GM18861 (cell line): ENCODE measurements at regions not wholly inside any gene's neighbourhood (a gene's known extent, or its start where the extent isn't known, plus 50 kb on each side); places are given as distances from the start of the nearest gene placed in this dataset.

Experiments
- ATAC-seq: cut with Tn5 transposase; IDR thresholded peaks from one replicate; pipeline ENCODE4 v1.9.1; 2021; ENCODE audit not compliant: unreplicated experiment

DNA sequence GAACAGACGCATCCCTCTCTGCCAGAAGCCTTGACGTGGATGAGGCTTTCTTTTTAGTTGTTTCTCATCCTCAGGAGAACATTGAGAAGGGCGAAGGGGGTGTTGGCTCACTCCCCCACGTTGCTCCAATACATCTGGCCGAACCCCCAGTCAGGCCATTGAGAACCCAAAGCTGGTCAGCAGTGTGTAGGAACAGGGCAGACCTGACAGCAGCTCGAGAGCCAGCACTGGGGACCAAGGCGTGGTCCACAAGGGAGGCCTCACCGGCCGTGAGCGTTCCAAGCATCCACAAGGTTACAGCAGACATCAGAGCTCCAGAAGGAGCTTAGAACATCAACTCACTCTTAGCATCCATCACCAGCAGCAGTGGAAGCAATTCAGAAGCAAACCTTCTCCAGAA is 387.9 kb upstream of the ARID1B start:
- ATAC-seq = no peak

DNA sequence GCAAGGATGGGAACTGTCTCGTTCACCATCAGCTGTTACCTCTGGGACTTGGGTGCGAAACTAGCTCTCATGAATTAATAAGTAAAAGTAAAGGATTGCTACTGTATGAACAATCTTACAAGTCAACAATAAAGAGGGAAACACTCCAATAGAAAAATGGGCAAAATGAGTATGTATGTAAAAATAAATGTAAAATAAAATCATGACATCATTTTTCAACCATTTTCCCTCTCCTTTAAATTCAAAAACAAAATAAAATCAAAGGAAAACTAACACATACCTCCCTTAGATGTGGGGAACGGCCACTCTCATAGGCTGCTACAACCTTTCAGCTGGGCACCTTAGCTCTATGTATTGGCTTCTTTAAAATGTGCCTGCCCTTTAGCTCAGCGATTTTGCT is 389.7 kb upstream of the ARID1B start:
- ATAC-seq = no peak

DNA sequence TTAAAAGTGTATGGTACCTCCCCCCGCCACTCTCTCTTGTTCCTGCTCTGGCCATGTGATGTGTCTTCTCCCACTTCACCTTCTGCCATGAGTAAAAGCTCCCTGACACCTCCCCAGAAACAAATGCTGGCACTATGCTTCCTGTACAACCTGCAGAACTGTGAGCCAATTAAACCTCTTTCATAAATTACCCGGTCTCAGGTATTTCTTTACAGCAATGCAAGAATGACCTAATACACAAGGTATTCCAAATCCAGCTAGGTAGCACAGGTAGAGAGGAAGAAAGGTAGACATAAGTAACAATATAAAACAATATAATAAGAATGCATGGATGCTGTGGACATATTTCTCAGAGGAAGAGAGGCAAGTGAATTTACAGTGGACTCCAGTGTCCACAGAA is 394.1 kb upstream of the ARID1B start:
- ATAC-seq = no peak

DNA sequence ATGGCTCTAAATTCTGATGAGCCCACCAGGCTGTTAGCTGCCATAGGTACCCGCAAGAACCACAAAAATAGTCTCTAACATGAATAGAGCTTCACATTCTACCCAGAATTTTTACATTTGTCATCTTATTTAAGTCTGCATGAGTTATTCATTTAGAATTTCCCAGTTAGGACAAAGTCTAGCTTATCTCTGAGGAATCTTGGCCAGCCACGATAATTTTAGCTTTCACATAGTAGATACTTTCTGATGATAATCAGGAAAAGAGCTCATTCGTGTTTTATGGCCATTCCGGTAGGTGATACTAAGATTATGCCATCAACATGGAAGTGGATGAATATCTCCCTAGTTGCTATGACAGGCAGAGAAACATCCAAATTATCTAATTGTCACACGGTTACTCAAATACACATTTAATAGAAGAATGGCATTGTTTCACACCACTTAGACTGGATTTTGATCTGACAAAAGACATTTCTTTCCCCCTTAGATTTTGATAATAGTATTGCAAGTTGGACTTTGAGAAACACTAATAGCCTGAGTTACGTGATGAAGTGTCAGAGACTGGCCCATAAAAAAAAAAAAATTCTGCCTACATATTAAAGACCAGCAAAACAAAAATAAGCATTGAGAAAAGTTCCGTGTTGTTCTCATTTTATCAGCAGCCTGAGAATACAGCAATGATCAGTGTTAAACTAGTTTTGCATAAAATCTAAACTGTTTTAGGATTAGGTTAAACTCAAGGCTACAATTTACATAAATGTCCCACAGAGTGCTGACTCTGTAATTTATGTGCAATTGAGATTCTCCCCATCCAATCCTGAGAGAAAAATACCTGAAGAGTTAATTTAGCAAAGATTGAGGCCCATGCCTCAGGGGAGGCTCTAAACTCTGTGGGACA is 397.5 kb upstream of the ARID1B start:
- ATAC-seq = no peak

DNA sequence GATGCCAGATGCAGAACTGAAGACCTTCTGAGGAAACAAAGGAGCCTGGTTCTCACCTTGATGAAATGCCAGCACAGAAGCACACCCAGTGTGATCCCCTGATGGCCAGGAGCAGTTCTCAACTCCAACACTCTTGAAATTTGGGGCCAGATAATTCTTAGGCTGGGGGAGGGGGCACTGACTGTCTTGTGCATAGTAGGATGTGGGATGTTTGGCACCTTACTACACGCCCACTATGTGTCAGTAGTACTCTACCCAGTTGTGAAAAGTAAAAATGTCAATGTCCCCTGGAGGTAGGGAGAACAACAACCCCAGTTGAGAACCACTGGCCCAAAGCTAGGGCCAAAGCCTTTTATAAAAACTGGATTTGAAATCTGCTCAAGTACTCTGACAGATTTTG is 398.3 kb upstream of the ARID1B start:
- ATAC-seq = no peak

DNA sequence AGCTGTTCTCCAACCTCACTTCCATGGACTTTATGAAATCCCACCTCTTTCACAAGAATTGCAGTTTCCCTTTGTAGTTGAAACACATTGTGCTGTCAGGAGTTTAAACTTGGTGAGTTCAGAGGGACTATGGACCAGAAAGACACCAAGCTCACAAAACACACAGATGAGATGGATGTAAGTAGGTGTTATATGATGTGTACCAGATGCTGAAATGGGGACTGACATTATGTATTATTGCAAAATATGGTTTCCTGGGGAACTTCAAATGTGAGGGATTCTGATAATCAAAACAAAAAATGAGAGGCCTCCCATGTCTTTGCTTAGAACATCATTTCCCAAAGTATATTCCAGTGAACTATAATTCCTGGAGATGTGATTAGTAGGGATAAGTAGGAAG is 401.1 kb upstream of the ARID1B start:
- ATAC-seq = no peak

DNA sequence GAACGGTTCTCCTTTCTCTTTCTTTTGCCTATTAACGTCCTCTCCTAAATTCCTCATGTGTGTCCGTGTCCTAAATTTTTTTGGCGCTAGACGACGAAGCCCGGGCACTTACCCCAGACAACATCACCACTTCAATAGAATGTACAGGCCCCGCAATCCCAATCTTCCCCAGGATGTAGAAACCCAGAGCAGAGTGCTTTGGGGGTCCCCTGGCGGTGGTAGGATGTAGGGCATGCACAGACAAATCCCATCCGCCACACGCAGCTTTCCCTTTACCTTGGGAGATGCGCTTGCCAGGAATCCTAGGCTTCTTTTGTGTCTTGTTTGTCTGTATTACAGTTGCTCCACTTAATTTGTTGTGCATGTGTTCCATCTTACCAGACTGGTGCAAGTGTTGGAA is 417.3 kb upstream of the ARID1B start:
- no peak for ATAC-seq

DNA sequence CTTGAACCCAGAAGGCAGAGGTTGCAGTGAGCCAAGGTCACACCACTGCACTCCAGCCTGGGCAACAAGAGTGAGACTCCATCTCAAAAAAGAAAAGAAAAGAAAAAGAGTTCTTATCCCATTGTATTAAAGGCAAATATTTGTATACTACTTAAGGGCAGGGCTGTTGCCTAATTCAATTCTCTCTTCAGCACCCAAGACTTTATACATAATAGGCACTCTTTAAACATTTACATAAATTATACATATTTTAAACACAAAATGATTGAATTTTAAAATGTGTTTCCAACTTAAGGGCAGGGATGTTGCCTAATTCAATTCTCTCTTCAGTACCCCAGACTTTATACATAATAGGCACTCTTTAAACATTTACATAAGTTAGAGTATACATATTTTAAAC is 424.3 kb upstream of the ARID1B start:
- no peak for ATAC-seq

DNA sequence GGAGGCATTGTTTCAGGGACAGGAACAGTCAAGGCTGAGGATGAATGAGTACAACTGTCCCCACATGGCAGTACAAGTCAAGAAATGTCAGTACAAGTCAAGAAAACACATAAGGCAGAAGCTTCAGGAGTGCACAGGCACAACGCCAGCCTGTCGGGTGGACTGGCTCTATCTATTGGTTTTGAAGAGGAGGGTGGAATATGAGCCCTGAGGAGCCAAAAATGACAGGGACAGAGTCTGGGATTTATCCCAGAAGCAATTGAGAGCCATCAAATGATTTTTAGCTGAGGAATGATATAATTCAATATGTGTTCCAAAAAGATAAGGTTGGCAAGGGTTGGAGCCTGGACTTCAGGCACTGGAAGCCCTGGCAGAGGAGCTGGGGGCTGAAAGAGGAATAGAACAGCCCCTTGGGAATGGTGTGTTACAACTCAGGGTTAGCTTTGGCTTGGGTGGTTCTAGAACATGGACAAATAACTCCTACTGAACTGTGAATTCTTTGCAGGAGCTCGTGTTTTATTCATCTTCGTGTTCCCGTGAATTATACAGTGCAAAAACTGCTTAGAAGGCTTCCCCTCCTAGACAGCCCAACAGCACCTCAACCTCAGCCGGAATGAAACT is 425.7 kb upstream of the ARID1B start:
- no peak for ATAC-seq

DNA sequence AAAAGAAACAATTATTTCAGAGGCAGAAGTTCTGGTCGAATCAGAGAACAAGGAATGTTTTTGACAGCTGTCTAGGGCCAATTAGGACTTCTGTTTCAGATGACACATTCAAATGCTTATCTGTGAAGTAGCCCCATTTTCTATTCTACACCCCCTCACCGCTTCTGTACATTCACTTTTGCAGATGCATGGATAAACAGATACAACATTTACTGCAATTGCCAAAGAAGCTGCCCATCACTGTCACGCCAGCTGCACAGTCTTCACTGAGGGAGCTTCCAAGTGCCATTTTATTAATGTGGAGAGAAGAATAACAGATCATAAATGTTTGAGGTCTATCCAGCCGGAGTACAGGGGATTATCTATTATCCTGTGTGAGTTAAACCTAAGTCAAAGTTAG is 426.8 kb upstream of the ARID1B start:
- no peak for ATAC-seq

DNA sequence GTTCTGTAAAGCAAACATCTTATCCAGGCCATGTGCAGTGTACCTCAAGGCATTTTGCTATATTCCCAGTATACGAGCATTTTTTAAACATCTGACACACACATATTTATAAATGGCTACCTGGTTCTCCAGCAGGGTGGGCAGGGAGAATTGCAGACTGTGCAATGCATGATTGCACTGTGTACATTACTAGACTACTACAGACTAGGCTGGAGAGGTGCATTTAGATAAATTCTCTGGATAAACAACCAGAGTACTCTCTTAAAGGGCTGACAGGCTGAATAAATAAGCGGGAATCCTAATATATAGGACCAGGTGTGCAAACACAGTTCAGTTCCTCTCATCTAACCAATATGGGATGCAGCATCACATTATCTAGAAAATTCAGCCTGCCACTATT is 428.3 kb upstream of the ARID1B start:
- ATAC-seq = no peak

DNA sequence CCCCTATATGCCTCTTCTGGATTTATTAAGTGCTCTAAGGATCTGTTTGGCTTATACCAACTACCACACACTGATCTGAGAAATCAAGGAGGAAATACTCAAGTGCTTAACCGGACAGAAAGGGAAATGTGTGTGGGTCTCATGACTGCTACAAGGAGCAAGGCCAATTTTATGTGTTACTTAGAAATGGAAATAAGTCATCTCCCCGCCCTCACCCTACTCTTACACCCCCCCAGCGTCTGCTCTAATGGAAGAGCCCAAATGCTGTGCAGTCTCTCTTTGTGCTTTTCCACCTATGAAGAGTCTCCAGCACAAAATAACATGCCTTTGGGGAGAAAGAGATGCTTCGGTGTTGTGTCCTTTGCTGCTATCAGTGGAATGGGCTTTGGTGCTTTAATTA is 428.8 kb upstream of the ARID1B start:
- ATAC-seq = no peak

DNA sequence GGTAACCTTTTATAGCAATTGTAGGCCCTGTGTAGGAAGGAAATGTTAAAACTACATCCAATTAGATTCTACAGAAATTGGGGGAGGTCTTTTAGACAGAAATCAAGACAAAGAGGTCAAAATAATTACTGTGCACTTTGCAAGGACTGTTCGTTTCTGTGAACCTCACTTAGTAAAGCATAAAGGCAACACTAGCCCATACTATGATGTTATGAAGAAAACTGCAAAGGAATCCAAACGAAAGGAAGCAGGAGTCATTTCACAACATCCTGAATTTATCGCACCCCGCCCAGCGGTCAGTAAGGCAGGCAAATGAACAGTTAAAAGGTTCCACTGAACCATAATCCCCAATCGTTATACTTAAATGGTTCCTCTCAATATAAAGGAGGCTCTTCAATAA is 429.5 kb upstream of the ARID1B start:
- no peak for ATAC-seq

DNA sequence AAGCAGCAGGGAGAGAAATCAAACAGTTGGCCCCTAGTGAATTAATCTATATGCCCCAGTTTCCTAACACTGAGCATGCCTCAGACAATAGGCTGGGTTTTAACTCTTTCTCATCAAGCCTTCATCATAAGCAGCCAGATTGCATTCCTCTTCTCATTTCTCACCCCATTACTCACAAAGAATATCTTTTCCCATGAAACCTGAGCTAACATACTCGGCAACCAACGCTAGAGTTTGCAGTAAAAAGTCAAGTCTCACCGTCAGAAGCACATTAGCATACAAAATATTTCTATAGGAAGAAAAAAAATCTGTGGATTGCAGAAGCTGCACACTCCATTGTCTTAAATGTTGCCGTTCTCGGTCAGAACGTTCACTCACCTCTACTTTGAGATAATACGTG is 429.9 kb upstream of the ARID1B start:
- no peak for ATAC-seq

DNA sequence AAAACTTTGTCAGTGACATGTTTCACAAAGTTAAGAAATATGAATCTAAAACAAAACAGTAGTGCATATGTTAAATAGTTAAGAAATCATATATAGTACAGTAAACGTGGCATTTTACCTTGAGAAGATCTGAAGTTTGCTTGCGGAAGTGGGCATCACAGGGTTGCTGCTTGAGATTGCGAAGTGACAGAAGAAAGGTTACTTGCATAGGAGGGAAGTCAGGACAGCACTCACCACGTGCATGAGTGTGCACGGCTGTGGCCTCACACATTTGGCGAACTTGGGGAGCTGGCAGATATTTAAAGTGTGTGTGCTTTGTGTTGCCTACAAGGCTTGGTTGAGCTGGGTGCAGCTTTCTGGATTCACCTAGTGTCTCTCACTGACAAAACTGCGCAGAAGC is 431.5 kb upstream of the ARID1B start:
- ATAC-seq = no peak

DNA sequence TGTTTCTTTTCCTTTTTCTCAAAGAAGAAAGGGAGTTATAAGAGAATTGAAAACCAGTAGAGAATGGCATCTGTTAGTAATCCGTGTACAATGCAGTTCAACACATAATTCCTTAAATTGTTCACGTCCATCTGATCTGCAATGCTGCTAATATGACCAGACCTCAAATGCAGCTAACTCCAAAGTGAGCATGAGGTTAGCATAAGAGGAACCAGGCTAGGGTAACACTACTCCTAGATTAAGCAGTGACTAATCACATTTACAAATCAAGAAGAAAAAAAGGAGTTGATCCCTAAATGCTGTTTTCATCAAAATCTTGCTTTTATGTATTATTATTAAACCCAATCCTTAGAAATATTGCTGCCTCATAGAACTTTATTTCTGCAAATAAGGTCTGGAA is 432.7 kb upstream of the ARID1B start:
- no peak for ATAC-seq

DNA sequence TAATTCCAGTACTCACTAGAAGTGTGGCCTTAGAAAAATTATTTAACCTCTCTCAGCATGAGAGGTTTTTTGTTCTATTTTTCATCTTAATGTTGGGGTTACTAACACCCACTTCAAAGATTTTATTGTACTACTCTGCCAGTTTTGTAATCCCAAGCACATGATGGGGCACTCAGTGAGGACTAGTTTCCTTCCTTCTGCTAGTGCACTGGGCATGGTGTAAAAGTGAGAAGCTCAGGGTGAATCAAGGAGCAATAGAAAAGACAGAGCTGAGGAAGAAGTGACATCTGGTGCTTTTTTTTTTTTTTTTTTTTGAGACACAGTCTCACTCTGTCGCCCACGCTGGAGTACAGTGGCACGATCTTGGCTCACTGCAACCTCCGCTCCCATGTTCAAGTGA is 439.4 kb upstream of the ARID1B start:
- no peak for ATAC-seq

DNA sequence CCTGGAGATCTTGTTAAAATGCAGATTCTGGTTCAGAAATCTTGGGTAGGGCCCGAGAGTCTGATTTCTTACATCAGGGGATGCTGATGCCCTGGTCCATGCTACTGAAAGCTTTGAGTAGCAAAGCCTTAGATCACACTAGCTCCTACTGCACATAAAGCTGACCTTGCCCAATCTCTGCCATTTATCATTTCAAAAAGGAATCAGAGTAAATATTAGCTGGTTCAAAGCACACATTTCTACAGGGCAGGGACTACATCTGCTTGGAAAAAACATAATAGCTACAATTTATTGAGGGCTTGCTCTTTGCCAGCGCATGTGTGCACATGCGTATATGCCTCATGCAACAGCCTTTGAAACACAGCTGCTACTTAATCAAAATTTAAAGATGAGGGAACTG is 440.4 kb upstream of the ARID1B start:
- ATAC-seq = no peak

DNA sequence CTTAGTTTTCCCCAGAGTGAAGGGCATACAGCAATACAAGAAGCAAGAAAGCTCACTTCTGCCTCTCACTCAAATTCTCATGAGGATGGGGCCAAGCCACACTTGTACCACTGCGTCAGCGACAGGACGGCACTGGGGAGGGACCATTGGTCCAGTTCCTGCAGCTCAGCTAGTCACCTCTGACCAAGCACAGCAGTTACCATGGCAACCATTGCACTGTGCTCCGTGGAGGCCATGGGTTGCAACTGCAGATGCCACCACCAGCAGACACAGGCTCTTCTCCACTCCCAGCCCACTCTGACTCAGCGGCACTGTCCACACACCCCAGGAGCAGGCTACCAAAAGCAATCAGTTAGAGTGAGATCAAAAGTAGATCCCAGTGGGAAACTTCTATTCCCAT is 441.1 kb upstream of the ARID1B start:
- no peak for ATAC-seq

DNA sequence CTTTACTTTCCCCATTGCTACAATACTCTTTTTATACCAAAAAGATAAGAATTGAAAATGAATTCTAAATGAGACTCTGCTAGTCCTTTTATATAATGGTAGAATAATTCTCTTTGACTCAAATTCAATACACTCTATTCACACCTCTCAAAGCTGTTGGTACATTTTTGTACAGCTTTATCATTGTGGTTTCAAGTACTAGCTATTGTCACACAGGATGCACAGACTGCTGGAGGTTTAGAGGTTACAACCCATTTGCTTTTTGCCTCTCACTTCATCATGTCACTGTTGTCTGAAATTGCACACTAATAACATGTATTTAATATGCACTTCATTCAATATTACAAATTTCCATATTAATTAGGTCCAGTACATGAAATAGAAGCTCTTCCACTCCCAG is 442.2 kb upstream of the ARID1B start:
- ATAC-seq = no peak

DNA sequence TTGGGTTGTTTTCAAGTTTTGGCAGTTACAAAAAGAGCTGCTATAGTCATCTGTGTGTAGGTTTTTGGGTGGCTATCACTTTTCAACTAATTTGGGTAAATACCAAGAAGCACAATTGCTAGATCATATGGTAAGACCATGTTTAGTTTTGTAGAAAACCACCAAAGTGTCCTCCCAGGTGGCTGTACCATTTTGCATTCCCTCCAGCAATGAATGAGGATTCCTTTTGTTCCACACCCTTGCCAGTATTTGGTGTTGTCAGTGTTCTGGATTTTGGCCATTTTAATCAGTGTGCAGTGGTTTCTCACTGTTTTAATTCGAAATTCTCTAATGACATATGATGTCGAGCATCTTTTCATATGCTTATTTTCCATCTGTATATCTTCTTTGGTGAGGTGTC is 457.5 kb upstream of the ARID1B start:
- ATAC-seq = no peak

DNA sequence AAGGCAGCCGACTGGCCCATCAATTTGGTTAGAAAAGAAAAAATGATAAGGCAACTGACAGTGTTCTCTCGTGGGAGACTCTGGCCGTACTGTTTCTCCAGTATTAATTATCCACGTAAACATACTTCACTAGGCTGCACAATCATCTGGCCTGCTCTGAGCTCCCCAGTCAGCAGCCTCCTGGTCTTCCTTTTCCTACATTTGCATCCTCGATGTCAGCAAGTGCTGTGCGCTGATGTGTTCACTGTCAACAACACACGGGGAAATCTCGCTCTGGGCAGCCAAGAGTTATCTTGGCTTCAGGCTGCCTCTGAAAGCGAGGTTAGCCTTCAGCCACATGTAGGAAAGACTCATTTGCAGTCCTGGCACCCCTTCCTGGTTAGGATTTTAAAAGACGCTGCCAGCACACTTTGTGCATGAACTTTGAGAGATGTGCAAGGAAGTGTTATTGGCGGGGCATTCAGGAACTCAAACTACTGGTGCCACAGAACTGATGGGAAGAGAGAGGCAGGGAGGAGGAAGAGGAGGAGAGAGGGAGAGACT is 460.5 kb upstream of the ARID1B start:
- no peak for ATAC-seq

DNA sequence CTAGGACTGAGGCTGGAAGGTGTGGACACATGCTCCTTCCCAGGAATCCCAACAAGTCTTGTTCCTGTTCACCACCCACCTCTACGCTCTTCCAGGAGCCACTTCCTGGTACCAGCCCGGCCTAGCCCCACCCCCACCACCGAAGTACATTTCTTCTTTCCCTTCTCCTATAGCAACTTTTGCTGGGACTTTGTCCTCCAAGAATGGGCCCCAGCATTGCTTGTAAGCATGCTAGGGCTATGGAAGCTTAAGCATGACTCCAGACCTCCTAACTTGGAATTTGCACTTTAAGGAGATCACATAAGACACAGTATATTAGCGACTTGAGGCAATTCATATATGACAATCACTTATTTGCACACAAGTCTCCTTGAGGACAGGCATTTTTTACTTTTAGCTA is 462.0 kb upstream of the ARID1B start:
- no peak for ATAC-seq
